Ovary (tissue), 7 donors: ENCODE measurements at regions not wholly inside any gene's neighbourhood (a gene's known extent, or its start where the extent isn't known, plus 50 kb on each side); places are given as distances from the start of the nearest gene placed in this dataset.

Source experiments
- DNase-seq, 5 donors: peaks; one replicate each; pipeline ENCODE4 v3.0.0-alpha.2; 2019 to 2020
- H3K27ac ChIP-seq, 2 donors: fragments of 200-600 bp; one replicate each; pipeline versions ENCODE4 v1.5.1 to v1.8.0; 2019 to 2022
- H3K27me3 ChIP-seq: fragments of 200-600 bp; one replicate; pipeline ENCODE4 v1.8.0; 2022
- H3K36me3 ChIP-seq: fragments of 200-600 bp; sonication (generic); one replicate; pipeline ENCODE4 v1.5.1; 2019
- H3K4me1 ChIP-seq: one replicate; pipeline ENCODE4 v1.8.1; 2013; ENCODE audit warnings: mild to moderate bottlenecking, moderate library complexity; ENCODE audit not compliant: insufficient read depth
- H3K4me3 ChIP-seq: fragments of 200-600 bp; sonication (generic); one replicate; pipeline ENCODE4 v1.5.1; 2017
- H3K9me3 ChIP-seq, 2 donors: fragments of 200-600 bp in 1 of 2; sonication (generic) in 1 of 2; one replicate each; pipeline versions ENCODE4 v1.5.1 to v1.8.1; 2013 to 2019; ENCODE audit warnings: mild to moderate bottlenecking in 1 of 2, moderate library complexity in 1 of 2
- CTCF ChIP-seq, 3 donors: fragments of 450-650 bp in 2 of 3; fragments of 200-600 bp in 1 of 3; IDR thresholded peaks; one replicate each; pipeline versions ENCODE4 v1.5.1 to v1.8.0; 2016 to 2022; ENCODE audit warnings: antibody characterized with exemption in 3 of 3, mild to moderate bottlenecking in 1 of 3
- EP300 ChIP-seq: sonication (generic); formaldehyde crosslinking; IDR thresholded peaks from one replicate; pipeline ENCODE4 v1.6.1; 2017; ENCODE audit warnings: antibody characterized with exemption
- POLR2A ChIP-seq: fragments of 450-650 bp; IDR thresholded peaks from one replicate; pipeline ENCODE4 v1.6.1; 2017; ENCODE audit warnings: antibody characterized with exemption, mild to moderate bottlenecking, moderate library complexity
- WGBS, 3 donors: extraction: QIAGEN DNeasy Blood & Tissue Kit in 1 of 3; methylation state at CpG; one replicate each; pipeline versions ENCODE4 v1.1.5 to v1.1.7; 2013 to 2017; 5-methylcytosine and 5-hydroxymethylcytosine counted together
- intact Hi-C, 4 donors: fragments of 100-400 bp; cut with DNase I; formaldehyde crosslinking; loops; one replicate each; pipeline versions ENCODE4 v1.11.0 to v1.15.1; 2022 to 2023
- donor health status: DM: no; HTN: no; CAD: no; lungs with moderate emphysema.
- donor health status: DM: no; HTN: no; CAD: no.
- donor health status: Bipolar disorder and iron deficiency.
- donor health status: DM: no; HTN: no; CAD: no.
- donor health status: DM: yes; HTN: yes; CAD: no.

GRCh38 chr5:165919196-165919595 lies 2372.2 kb upstream of the WWC1 start:
- DNase-seq: no peak
- no peak for TF ChIP-seq EP300
- intact Hi-C loops: no loop called here
- Histone ChIP-seq H3K36me3 (no peaks in the 10 kb centered on the region), H3K27ac (no peak overlapping the region), H3K9me3 (no peaks in the 10 kb centered on the region), H3K4me1 (no peaks in the 10 kb centered on the region), H3K4me3 (no peak overlapping the region), H3K27me3 (no peaks in the 10 kb centered on the region)
- 94 to 96% (median 95%) methylated on average over 20 of the region's 20 CpGs for WGBS, 3 donors

GRCh38 chr5:165920655-165921054 lies 2370.8 kb upstream of the WWC1 start:
- WGBS, 3 donors: 89 to 100% (median 95%) methylated on average over 1 of the region's 1 CpG
- intact Hi-C loops: no loop called here
- Histone ChIP-seq H3K36me3 (no peaks in the 10 kb centered on the region), H3K27me3 (no peaks in the 10 kb centered on the region), H3K4me1 (no peaks in the 10 kb centered on the region), H3K4me3 (no peak overlapping the region), H3K9me3 (no peaks in the 10 kb centered on the region), H3K27ac (no peak overlapping the region)
- TF ChIP-seq CTCF (IDR thresholded peaks at IDR 0.05) (no peak), EP300 (no peak), POLR2A (no peak)
- no peak for DNase-seq

GRCh38 chr5:165928971-165929370 lies 2362.5 kb upstream of the WWC1 start:
- TF ChIP-seq POLR2A (no peak), EP300 (no peak), CTCF (IDR thresholded peaks at IDR 0.05) (no peak)
- 76 to 91% (median 84%) methylated on average over 6 of the region's 6 CpGs for WGBS, 3 donors
- Histone ChIP-seq H3K4me3 (no peak overlapping the region), H3K27ac (no peak overlapping the region), H3K36me3 (no peaks in the 10 kb centered on the region), H3K9me3 (no peaks in the 10 kb centered on the region), H3K27me3 (no peaks in the 10 kb centered on the region), H3K4me1 (no peaks in the 10 kb centered on the region)
- intact Hi-C loops: no loop called here
- no peak for DNase-seq

- no peaks in the 10 kb centered on the region for H3K4me1 ChIP-seq
- H3K9me3 ChIP-seq: no peaks in the 10 kb centered on the region
- no peak for TF ChIP-seq CTCF (IDR thresholded peaks at IDR 0.05)
- no peak for TF ChIP-seq POLR2A
- TF ChIP-seq EP300: no peak
- no peaks in the 10 kb centered on the region for H3K36me3 ChIP-seq
- no peak overlapping the region for H3K27ac ChIP-seq
- intact Hi-C loops: no loop called here
- no peak overlapping the region for H3K4me3 ChIP-seq
- 40 to 47% (median 42%) methylated on average over 4 of the region's 4 CpGs for WGBS, 3 donors
- DNase-seq: no peak
- no peaks in the 10 kb centered on the region for H3K27me3 ChIP-seq
Measured at GRCh38 chr5:165940541-165940940, 2350.9 kb upstream of the WWC1 start.

- Histone ChIP-seq H3K4me3 (no peak overlapping the region), H3K27ac (no peak overlapping the region), H3K9me3 (no peaks in the 10 kb centered on the region), H3K27me3 (no peaks in the 10 kb centered on the region), H3K4me1 (no peaks in the 10 kb centered on the region), H3K36me3 (no peaks in the 10 kb centered on the region)
- intact Hi-C loops: no loop called here
- 80 to 82% (median 80%) methylated on average over 2 of the region's 2 CpGs for WGBS, 3 donors
- DNase-seq: no peak
- TF ChIP-seq EP300: no peak
- no peak for TF ChIP-seq POLR2A
- TF ChIP-seq CTCF (IDR thresholded peaks at IDR 0.05): no peak
Measured at GRCh38 chr5:165956854-165957253, 2334.6 kb upstream of the WWC1 start.
